ENCODE measurements at regions not wholly inside any gene's neighbourhood (a gene's known extent, or its start where the extent isn't known, plus 50 kb on each side); places are given as distances from the start of the nearest gene placed in this dataset.
"Not testable (repeated sequence)": the region's sequence is repeated elsewhere in the genome, so short reads cannot be mapped to it uniquely, and the experiment has no call there.

GRCh38 chr15:88995449-88995848 is 82.3 kb upstream of the MFGE8 start:
- peak; percentile 42 for DNase-seq (ENCODE audit: low spot score)

GRCh38 chr15:88997531-88997930 is 84.4 kb upstream of the MFGE8 start:
- no peak for DNase-seq (ENCODE audit: low spot score)

- DNase-seq (ENCODE audit: low spot score): no peak
Measured at GRCh38 chr15:88998980-88999713, 86.0 kb upstream of the MFGE8 start.

- DNase-seq (ENCODE audit: low spot score): not testable (repeated sequence)
Measured at GRCh38 chr15:89001708-89002275, 86.5 kb upstream of the ABHD2 start.

- no peak for DNase-seq (ENCODE audit: low spot score)
Measured at GRCh38 chr15:89002281-89002761, 85.9 kb upstream of the ABHD2 start.

- DNase-seq (ENCODE audit: low spot score): no peak
Measured at GRCh38 chr15:89002830-89003229, 85.4 kb upstream of the ABHD2 start.

- peak; percentile 65 for DNase-seq (ENCODE audit: low spot score)
Measured at GRCh38 chr15:89003865-89004725, 84.2 kb upstream of the ABHD2 start.

GRCh38 chr15:89004726-89005030 is 83.6 kb upstream of the ABHD2 start:
- no peak for DNase-seq (ENCODE audit: low spot score)

GRCh38 chr15:89007527-89007926 is 80.7 kb upstream of the ABHD2 start:
- not testable (repeated sequence) for DNase-seq (ENCODE audit: low spot score)

- DNase-seq (ENCODE audit: low spot score): no peak
Measured at GRCh38 chr15:89007989-89008388, 80.3 kb upstream of the ABHD2 start.

- DNase-seq (ENCODE audit: low spot score): no peak
Measured at GRCh38 chr15:89009080-89009479, 79.2 kb upstream of the ABHD2 start.

- DNase-seq (ENCODE audit: low spot score): no peak
Measured at GRCh38 chr15:89015412-89016097, 72.7 kb upstream of the ABHD2 start.

- DNase-seq (ENCODE audit: low spot score): no peak
Measured at GRCh38 chr15:89016549-89017041, 71.7 kb upstream of the ABHD2 start.

GRCh38 chr15:89017370-89018066 is 70.7 kb upstream of the ABHD2 start:
- DNase-seq (ENCODE audit: low spot score): peak; percentile 83

GRCh38 chr15:89018207-89018606 is 70.0 kb upstream of the ABHD2 start:
- no peak for DNase-seq (ENCODE audit: low spot score)

GRCh38 chr15:89019436-89019835 is 68.8 kb upstream of the ABHD2 start:
- DNase-seq (ENCODE audit: low spot score): no peak

GRCh38 chr15:89021224-89021623 is 67.0 kb upstream of the ABHD2 start:
- no peak for DNase-seq (ENCODE audit: low spot score)

GRCh38 chr15:89021886-89022285 is 66.4 kb upstream of the ABHD2 start:
- DNase-seq (ENCODE audit: low spot score): not testable (repeated sequence)

GRCh38 chr15:89023311-89023961 is 64.8 kb upstream of the ABHD2 start:
- DNase-seq (ENCODE audit: low spot score): no peak

GRCh38 chr15:89024418-89024817 is 63.8 kb upstream of the ABHD2 start:
- no peak for DNase-seq (ENCODE audit: low spot score)

GRCh38 chr15:89026167-89026566 is 62.1 kb upstream of the ABHD2 start:
- DNase-seq (ENCODE audit: low spot score): no peak

Data from HuH-7 (cell line).